Karpas-422 (cell line): ENCODE measurements at regions not wholly inside any gene's neighbourhood (a gene's known extent, or its start where the extent isn't known, plus 50 kb on each side); places are given as distances from the start of the nearest gene placed in this dataset.

Experiments
- DNase-seq: peaks from one replicate; pipeline ENCODE4 v3.0.0-alpha.2; 2015
- H2AFZ ChIP-seq: fragments of 200-600 bp; sonication (generic); 2 replicates; pipeline ENCODE4 v1.6.1; 2014; ENCODE audit warnings: antibody characterized with exemption, low read length, mixed read lengths
- H3K27ac ChIP-seq: fragments of 200-600 bp; sonication (generic); 2 replicates; pipeline ENCODE4 v1.5.1; 2014; ENCODE audit warnings: mild to moderate bottlenecking, low read length, moderate library complexity
- H3K27me3 ChIP-seq: fragments of 200-600 bp; sonication (generic); 2 replicates; pipeline ENCODE4 v1.6.1; 2014; ENCODE audit warnings: low read length, mixed read lengths
- H3K36me3 ChIP-seq: fragments of 200-600 bp; sonication (generic); 2 replicates; pipeline ENCODE4 v1.6.1; 2014; ENCODE audit warnings: low read length, mixed read lengths; ENCODE audit not compliant: insufficient read depth
- H3K4me1 ChIP-seq: fragments of 200-600 bp; sonication (generic); 2 replicates; pipeline ENCODE4 v1.6.1; 2014; ENCODE audit warnings: mild to moderate bottlenecking, low read length, mixed read lengths
- H3K4me2 ChIP-seq: fragments of 200-600 bp; sonication (generic); 2 replicates; pipeline ENCODE4 v1.6.1; 2014; ENCODE audit warnings: low read length, low read depth, mild to moderate bottlenecking; ENCODE audit not compliant: poor library complexity, severe bottlenecking
- H3K4me3 ChIP-seq: fragments of 200-600 bp; sonication (generic); 2 replicates; pipeline ENCODE4 v1.5.1; 2014; ENCODE audit warnings: mild to moderate bottlenecking, antibody characterized with exemption, low read length, mixed read lengths
- H3K79me2 ChIP-seq: fragments of 200-600 bp; sonication (generic); 2 replicates; pipeline ENCODE4 v1.6.1; 2014; ENCODE audit warnings: mild to moderate bottlenecking, low read length, mixed read lengths
- H3K9ac ChIP-seq: fragments of 200-600 bp; sonication (generic); 2 replicates; pipeline ENCODE4 v1.6.0; 2014; ENCODE audit warnings: low read length
- H3K9me2 ChIP-seq: fragments of 200-600 bp; sonication (generic), shearing (Covaris generic); replicated peaks from 2 replicates; pipeline ENCODE4 v1.6.0; 2014; ENCODE audit warnings: mild to moderate bottlenecking, low read length, moderate library complexity; ENCODE audit not compliant: insufficient read depth
- H3K9me3 ChIP-seq: fragments of 300-700, 200-600 bp; sonication (generic); 2 replicates; pipeline ENCODE4 v1.6.1; 2014; ENCODE audit warnings: low read length, mixed read lengths
- H4K20me1 ChIP-seq: fragments of 200-600 bp; sonication (generic); 2 replicates; pipeline ENCODE4 v1.6.1; 2014; ENCODE audit warnings: mild to moderate bottlenecking, antibody characterized with exemption, low read length, low read depth; ENCODE audit not compliant: insufficient read depth

GRCh38 chr2:180669016-180669415, 311.4 kb upstream of the UBE2E3 start:
- Histone ChIP-seq H3K9me2 (no peaks in the 10 kb centered on the region), H4K20me1 (no peaks in the 10 kb centered on the region), H3K79me2 (no peaks in the 10 kb centered on the region), H3K4me2 (no peak overlapping the region), H3K27ac (no peak overlapping the region), H2AFZ (no peak overlapping the region), H3K9me3 (no peaks in the 10 kb centered on the region), H3K36me3 (no peaks in the 10 kb centered on the region), H3K27me3 (no peaks in the 10 kb centered on the region), H3K9ac (no peak overlapping the region), H3K4me1 (no peaks in the 10 kb centered on the region), H3K4me3 (no peak overlapping the region)
- DNase-seq: no peak

DNA sequence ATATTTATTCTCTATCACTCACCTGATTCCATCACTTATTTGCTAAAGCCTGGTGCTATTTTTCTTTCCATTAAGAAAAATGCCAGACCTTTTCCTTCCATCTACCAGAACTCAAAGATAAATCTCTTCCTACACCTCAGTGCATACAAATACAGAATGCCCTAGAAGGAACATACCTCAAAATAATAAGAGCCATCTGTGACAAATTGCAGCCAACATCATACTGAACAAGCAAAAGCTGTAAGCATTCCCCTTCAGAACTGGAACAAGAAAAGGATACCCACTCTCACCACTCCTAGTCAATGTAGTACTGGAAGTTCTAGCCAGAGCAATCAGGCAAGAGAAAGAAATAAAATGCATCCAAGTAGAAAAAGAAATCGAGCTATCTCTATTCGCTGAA, 315.9 kb upstream of the UBE2E3 start:
- no peaks in the 10 kb centered on the region for H3K9me3 ChIP-seq

GRCh38 chr2:180662941-180663471, 317.4 kb upstream of the UBE2E3 start:
- no peak overlapping the region for H3K4me3 ChIP-seq
- no peaks in the 10 kb centered on the region for H3K9me3 ChIP-seq
- no peaks in the 10 kb centered on the region for H3K79me2 ChIP-seq
- no peaks in the 10 kb centered on the region for H3K4me1 ChIP-seq
- DNase-seq: no peak
- no peak overlapping the region for H3K4me2 ChIP-seq
- no peaks in the 10 kb centered on the region for H4K20me1 ChIP-seq
- H3K9me2 ChIP-seq: no peaks in the 10 kb centered on the region
- H3K27me3 ChIP-seq: no peaks in the 10 kb centered on the region
- no peak overlapping the region for H3K27ac ChIP-seq
- no peak overlapping the region for H2AFZ ChIP-seq
- no peak overlapping the region for H3K9ac ChIP-seq
- no peaks in the 10 kb centered on the region for H3K36me3 ChIP-seq

More for the DNA sequence above, 315.9 kb upstream of the UBE2E3 start:
- no peak overlapping the region for H2AFZ ChIP-seq
- no peak overlapping the region for H3K4me2 ChIP-seq
- DNase-seq: no peak
- no peaks in the 10 kb centered on the region for H4K20me1 ChIP-seq
- no peaks in the 10 kb centered on the region for H3K27me3 ChIP-seq
- no peaks in the 10 kb centered on the region for H3K36me3 ChIP-seq
- no peak overlapping the region for H3K4me3 ChIP-seq
- no peaks in the 10 kb centered on the region for H3K4me1 ChIP-seq
- no peaks in the 10 kb centered on the region for H3K79me2 ChIP-seq
- no peak overlapping the region for H3K27ac ChIP-seq
- H3K9ac ChIP-seq: no peak overlapping the region
- no peaks in the 10 kb centered on the region for H3K9me2 ChIP-seq

GRCh38 chr2:180662521-180662920, 317.9 kb upstream of the UBE2E3 start:
- Histone ChIP-seq H3K9me2 (no peaks in the 10 kb centered on the region), H3K27me3 (no peaks in the 10 kb centered on the region), H2AFZ (no peak overlapping the region), H4K20me1 (no peaks in the 10 kb centered on the region), H3K4me1 (no peaks in the 10 kb centered on the region), H3K27ac (no peak overlapping the region), H3K4me2 (no peak overlapping the region), H3K4me3 (no peak overlapping the region), H3K79me2 (no peaks in the 10 kb centered on the region), H3K9me3 (no peaks in the 10 kb centered on the region), H3K9ac (no peak overlapping the region), H3K36me3 (no peaks in the 10 kb centered on the region)
- no peak for DNase-seq

DNA sequence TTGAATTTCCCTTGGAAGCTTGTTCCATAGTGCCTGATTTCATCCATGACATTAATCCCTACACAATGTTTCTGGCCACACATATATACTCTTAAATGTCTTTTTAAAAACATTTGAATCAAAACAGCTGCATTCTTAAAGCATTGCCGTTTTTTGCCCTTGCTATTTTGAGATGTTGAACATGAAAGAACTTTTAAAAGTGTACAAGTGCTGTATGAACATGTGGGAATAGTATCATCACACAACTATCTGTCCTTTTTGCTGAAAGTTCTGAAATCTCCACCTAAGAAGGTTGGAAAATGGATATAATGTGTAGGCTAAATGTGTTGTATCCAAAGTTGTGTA, 318.7 kb upstream of the UBE2E3 start:
- Histone ChIP-seq H3K9ac (no peak overlapping the region), H3K27ac (no peak overlapping the region), H3K79me2 (no peaks in the 10 kb centered on the region), H2AFZ (no peak overlapping the region), H3K9me3 (no peaks in the 10 kb centered on the region), H3K27me3 (no peaks in the 10 kb centered on the region), H3K4me2 (no peak overlapping the region), H3K36me3 (no peaks in the 10 kb centered on the region), H4K20me1 (no peaks in the 10 kb centered on the region), H3K9me2 (no peaks in the 10 kb centered on the region), H3K4me1 (no peaks in the 10 kb centered on the region), H3K4me3 (no peak overlapping the region)
- DNase-seq: no peak

- H4K20me1 ChIP-seq: no peaks in the 10 kb centered on the region
- H3K9ac ChIP-seq: no peak overlapping the region
- H3K9me3 ChIP-seq: no peaks in the 10 kb centered on the region
- DNase-seq: no peak
- no peak overlapping the region for H3K4me2 ChIP-seq
- no peaks in the 10 kb centered on the region for H3K9me2 ChIP-seq
- H2AFZ ChIP-seq: no peak overlapping the region
- H3K27ac ChIP-seq: no peak overlapping the region
- no peaks in the 10 kb centered on the region for H3K4me1 ChIP-seq
- H3K36me3 ChIP-seq: no peaks in the 10 kb centered on the region
- no peak overlapping the region for H3K4me3 ChIP-seq
- no peaks in the 10 kb centered on the region for H3K79me2 ChIP-seq
- H3K27me3 ChIP-seq: no peaks in the 10 kb centered on the region
Measured at GRCh38 chr2:180660881-180661685, 319.3 kb upstream of the UBE2E3 start.

DNA sequence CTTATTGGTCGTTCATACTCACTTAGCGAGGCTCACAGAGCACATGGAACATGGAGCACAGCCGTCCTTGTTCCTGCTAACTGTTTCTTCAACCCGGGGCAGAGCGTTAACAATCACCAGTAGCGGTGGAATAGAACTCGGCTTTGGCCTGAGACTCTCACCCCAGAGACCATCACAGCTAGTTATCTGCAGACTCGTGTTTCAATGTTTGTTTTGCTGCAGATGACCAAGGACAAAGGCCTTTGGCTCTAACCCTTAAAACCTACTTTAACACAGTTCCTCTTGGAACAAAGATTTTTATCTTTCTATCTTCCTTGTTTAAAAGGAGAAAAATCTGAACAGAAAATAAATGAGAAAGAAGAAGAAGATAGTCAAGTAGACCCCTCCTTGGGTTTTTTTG, 320.2 kb upstream of the UBE2E3 start:
- DNase-seq: no peak
- Histone ChIP-seq H3K79me2 (no peaks in the 10 kb centered on the region), H3K27me3 (no peaks in the 10 kb centered on the region), H3K27ac (no peak overlapping the region), H3K9me2 (no peaks in the 10 kb centered on the region), H2AFZ (no peak overlapping the region), H3K4me3 (no peak overlapping the region), H3K4me2 (no peak overlapping the region), H3K9ac (no peak overlapping the region), H3K36me3 (no peaks in the 10 kb centered on the region), H3K4me1 (no peaks in the 10 kb centered on the region), H4K20me1 (no peaks in the 10 kb centered on the region), H3K9me3 (no peaks in the 10 kb centered on the region)

- H3K9me3 ChIP-seq: no peaks in the 10 kb centered on the region
- no peak for DNase-seq
- no peaks in the 10 kb centered on the region for H3K9me2 ChIP-seq
- H3K27me3 ChIP-seq: no peaks in the 10 kb centered on the region
- H3K79me2 ChIP-seq: no peaks in the 10 kb centered on the region
- H3K4me3 ChIP-seq: no peak overlapping the region
- no peaks in the 10 kb centered on the region for H4K20me1 ChIP-seq
- no peaks in the 10 kb centered on the region for H3K36me3 ChIP-seq
- no peak overlapping the region for H3K4me2 ChIP-seq
- no peak overlapping the region for H3K27ac ChIP-seq
- no peaks in the 10 kb centered on the region for H3K4me1 ChIP-seq
- H2AFZ ChIP-seq: no peak overlapping the region
- no peak overlapping the region for H3K9ac ChIP-seq
Measured at GRCh38 chr2:180657054-180657453, 323.4 kb upstream of the UBE2E3 start.
